Medulla oblongata (tissue), 1 donor: ENCODE measurements at regions not wholly inside any gene's neighbourhood (a gene's known extent, or its start where the extent isn't known, plus 50 kb on each side); places are given as distances from the start of the nearest gene placed in this dataset.

Experiments
- DNase-seq: peaks from one replicate; pipeline ENCODE4 v3.0.0-alpha.2; 2015; ENCODE audit errors: extremely low spot score

DNA sequence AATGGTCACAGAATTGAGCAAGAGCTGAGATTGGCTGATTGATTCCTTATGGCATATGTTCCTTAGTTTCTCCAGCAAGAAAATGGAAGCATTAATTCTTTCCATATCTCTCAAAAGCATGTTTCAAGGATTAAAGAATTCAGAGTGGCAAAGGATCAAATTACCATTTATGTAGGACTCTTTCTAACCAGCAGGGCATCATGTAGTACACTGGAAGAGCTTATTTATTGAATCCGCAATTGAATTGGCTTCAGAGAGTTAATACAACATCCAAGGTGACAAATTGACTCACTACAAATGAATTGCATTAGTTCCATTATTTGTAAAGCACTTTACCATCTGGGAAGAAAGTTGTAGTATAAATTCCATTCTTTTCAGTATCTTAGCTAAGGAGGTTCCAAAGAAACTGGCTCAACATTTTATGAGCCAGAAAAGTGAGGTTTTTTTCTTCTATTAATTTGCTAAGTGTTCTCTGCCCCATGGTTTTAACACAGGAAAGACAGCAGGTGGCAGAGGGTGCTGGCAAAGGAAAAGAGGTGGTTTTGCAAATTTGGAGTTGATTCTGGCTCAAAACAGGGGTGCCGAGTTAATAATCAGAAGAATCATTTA, 409.9 kb downstream of the MTX2 start:
- no peak for DNase-seq

DNA sequence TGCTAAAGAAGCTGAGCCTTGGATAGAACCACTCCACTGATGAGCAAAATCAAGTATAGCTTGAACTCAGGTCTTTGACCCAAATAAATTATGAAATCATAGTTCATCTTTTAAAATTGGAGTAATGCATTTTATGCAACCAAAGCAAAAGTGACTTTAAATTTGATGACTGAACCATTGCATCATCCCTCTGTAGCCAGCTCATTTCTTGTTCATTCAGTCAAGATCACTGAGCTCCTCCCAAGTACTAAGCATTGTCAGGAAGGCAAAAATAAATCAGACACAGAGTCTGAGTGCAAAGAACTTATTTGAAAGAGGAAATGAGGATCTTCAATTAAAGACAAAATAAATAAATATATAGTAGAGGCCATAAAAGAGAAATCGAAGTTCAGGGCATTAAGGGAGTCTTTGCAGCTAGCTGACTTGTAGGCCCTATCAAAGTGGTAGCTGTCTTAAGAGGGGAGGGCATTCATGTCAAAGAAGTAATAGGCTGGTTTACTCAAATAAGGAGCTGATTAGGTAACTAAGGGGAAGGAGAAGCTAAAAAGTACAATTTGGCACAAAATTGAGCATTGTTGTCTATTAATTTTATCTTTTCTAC, 411.8 kb downstream of the MTX2 start:
- no peak for DNase-seq

DNA sequence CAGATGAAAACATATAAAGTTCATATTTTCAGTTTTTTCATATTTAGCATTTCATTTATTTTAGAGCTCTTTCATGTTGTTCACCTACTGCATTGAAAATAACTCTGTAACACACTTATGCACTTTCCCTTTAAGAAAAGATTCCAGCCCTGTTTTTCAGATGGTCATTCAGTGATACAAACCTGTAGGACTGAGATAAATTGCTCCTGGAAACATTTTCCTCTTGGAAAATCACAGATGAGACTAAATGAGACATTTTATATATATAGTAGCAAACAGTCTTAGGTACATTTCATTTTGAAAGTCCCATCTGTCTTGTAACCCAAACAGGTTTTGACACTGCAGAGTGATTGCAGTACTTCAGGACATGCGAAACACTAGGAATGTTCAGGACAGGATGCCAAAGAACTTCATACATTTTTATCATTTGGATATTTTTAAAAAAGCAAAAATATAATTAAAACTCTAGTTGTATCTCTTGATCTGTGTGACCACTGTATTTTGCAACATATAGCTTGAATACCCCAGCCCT, 412.4 kb downstream of the MTX2 start:
- DNase-seq = no peak

DNA sequence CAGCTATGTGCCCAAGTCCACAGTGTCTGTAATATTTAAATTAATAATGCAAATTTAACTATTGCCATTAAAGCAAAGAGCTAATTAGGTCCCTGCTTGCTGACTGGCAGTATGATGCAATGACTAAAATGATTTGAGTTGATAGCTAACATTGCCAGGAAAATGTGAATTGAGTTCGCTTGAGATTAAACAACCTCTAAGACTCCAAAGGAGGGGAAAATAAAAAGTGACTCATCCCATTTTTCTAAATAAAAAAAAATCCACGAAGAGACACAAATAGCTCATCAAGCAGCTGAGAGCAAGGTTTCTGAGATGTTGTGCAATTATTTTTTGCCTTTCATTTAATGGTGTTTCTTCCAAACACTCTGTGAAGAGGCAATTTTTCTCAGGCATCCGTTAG, 413.0 kb downstream of the MTX2 start:
- DNase-seq = no peak

DNA sequence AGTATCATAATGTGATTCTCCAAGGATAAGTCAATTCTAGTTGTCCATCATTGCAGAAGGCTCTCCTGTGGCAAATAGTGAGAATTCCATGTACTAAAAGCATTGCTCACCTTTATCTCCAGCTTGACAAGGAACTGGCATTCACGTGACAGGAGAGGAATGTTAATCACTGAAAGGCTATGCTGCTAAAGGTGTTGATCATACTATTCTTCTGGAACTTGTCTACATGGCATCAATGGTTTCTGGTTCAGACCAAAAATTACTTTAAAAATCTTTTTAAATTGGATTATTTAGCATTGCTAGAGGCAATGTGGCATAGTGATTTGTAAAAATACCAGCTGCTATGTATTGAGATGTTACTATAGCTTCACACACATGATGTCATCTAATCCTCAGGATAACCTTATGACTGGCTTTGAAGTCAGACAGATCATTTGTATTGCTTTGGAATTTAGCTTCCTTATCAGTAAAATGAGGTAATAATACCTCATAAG, 414.4 kb downstream of the MTX2 start:
- no peak for DNase-seq

DNA sequence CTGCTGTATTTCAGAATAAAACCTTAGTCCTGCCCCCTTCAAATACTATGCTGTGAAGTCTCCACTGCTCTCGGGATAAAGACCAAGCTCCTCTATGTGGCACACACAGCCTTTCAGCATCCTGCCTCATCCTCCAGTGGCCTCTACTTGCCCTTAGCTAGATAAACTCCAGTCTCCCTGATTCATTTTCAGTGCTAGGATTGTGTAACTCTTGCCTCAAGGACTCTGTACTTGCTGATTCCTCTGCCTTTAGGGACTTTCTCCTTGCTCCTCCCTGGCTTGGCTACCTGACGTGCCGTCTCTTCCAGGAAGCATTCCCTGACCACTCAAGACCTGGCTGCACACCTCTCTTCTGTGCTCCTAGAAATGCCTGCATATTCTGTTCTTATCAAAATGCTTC, 416.7 kb downstream of the MTX2 start:
- no peak for DNase-seq

DNA sequence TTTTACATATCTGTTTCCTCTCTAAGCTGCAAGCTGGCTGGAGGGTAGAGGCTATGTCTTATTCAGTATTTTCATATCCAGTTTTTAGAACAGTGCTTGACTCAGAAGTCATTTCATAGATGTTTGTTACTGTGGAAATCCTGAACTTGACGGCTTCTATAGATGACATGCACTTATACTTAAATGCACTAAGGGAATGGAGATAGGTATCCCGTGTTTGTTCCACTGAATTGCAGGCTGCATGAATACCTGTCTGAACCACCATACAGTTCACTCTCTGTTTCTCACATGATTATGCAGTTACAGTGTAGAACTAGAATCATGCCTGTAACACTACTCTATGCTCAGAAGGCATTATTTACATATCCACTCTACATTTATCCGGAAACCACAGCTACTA, 417.1 kb downstream of the MTX2 start:
- DNase-seq = no peak

DNA sequence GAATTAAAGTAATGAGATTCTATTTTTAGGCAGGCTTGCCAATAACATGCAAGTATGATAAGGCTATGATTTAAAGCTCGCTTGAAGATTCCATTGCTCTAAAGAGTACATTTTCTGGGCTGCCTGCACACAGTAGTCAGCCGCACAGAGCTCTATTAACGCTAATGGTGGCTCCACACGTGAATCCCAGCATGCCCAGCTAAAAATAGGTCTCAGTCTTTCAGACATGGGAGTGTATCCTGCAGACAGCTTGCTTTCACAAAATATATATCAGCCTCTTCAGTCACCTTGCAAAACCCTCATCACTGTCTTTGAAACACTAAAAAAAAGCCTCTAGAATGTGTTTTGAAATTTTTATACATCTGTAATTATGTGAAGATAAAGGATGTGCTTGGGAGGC, 418.1 kb downstream of the MTX2 start:
- no peak for DNase-seq

DNA sequence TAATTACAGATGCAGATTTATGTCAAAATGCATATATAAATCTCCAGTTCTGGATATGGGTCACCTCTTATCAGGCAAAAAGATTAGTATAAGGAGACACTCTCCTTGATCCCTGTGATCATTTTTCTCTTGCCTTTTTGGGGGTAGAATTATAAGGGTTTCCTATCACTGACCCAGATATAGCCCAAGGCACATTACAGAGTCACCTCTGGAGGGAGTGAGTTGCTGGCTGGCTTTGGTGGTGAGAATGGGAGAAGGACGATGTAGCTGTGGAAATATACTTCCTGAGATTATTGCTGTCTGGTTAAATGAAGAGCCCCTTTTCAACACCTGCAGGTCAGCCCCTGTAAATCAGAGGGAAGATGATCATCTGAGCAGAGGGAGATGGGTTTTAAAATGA, 418.7 kb downstream of the MTX2 start:
- no peak for DNase-seq

DNA sequence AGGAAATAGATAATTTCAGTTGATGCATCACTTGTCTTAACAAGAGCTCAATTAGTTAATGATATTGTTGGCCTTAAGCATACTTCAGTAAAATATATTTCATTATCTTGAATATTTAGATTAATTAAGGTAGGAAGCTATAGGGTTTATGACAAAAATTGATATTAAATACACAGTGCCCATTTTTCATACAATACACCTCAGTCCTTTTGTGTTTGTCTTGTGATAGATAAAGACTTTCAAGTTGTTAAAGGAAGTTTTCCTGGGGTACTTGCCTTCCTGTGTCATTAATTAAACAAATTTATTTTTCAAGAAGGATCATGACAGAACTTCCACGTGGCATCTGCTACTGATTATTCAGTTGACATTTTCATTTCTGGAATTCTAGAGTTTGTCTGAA, 420.5 kb downstream of the MTX2 start:
- no peak for DNase-seq

DNA sequence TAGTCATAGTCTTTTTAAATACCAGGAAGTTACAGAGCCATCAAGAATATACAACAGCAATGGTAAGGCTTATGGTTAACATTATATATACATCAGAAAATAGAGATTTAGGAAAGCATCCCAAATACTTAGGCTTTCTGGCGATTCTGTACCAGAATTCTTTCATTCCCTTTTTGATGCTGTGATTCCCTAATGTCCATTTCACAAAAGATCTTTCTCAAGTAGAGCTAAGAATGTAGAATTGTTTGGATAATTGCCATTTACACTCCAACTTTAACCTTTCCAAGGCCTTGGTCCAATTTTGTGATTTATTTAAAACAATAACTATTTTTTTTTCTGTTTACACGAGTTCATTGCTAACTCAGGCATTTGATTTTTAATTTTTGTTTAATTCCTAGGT, 422.2 kb downstream of the MTX2 start:
- no peak for DNase-seq

DNA sequence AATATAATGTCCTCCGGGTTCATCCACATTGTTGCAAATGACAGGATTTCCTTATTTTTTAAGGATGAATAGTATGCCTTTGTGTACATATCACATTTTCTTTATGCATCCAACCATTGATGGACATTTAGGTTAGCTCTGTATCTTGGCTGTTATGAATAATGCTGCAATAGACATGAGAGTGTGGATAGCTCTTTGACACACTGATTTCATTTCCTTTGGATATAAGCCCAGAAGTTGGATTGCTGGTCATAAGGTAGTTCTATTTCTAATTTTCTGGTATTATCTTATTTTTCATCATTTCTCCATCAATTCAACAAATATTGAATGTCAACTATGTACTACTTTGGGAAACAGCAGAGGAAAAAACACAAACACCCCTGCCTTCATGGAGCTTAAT, 423.3 kb downstream of the MTX2 start:
- DNase-seq = no peak

DNA sequence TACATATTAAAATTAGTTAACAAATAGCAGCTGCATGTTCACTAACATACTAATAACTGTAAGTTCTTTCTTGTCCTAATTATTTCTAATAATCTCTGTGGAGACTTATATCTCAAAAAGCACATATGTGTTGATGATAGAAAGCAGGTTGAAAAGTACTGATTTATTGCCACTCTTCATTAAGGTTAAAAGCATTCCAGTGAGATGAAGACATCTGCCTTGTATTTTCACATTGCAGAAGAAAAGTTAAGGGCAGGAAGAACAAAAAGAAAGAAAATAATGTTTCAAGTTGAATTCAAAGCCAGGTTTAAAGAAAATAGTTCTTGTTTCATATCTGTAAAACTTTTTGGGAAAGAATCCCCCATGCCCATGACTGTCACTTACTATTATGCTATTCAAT, 429.9 kb downstream of the MTX2 start:
- no peak for DNase-seq

DNA sequence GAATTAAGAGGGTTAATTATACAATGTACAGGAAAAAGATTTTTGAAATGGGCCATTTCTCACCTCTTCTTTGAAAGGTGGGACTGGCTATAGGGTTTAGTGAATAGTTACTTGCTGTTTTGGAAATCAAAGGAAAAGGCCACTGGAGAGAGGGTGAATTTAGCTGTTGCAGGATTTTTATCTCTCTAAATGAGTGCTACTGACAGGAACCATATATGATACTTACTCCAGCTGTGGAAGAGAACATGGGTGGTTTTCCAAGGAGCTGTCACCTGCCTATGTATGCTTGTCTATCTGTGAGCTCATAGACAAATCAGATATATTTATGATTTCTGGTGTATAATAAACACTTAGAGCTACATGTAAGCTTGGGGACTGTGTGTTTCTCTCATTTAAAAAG, 430.4 kb downstream of the MTX2 start:
- no peak for DNase-seq

DNA sequence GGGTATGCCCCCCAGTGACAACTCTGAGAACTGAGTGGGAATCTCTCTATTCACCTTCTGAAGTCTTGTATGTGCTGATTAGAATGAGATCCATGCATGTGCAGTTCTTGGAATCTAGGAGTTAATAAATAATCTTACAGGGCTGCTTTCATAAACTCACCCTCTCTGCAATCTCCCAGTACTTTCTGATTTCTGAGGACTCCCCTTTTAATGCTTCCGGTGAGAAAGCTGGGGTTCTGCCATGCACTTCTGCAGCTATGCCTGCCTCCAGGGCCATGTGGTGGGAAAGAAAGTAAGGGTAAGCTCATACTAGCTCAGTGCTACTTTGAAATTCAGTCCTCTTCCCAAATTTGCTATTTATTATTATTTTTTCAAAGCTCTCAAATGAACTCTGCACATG, 432.9 kb downstream of the MTX2 start:
- no peak for DNase-seq

DNA sequence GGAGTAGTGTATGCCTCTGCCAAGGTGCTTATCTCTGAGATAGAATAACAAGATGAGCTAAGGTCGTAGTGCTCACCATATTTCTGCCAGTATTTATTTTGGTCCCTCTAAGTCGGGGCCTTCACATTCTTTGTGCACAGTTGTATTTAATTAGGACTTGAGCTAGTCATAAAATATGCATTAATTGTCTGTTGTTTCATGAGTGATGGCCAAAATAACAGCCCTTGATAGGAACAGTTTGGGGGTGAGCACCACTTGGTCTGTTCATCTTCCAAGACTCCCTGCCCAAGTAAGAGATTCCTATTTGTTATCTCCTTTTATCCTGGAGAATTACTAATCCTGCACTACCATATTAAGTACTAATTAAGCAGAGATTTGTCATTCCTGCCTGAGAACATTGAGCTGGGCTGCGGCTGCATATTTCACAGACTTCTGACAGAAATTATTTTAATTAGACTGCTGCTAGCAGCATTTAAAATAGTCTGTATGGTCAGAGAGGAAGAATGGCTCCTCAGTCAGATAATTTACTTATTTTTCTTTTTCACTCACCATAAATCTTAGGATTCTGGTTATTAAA, 435.1 kb downstream of the MTX2 start:
- DNase-seq = no peak

DNA sequence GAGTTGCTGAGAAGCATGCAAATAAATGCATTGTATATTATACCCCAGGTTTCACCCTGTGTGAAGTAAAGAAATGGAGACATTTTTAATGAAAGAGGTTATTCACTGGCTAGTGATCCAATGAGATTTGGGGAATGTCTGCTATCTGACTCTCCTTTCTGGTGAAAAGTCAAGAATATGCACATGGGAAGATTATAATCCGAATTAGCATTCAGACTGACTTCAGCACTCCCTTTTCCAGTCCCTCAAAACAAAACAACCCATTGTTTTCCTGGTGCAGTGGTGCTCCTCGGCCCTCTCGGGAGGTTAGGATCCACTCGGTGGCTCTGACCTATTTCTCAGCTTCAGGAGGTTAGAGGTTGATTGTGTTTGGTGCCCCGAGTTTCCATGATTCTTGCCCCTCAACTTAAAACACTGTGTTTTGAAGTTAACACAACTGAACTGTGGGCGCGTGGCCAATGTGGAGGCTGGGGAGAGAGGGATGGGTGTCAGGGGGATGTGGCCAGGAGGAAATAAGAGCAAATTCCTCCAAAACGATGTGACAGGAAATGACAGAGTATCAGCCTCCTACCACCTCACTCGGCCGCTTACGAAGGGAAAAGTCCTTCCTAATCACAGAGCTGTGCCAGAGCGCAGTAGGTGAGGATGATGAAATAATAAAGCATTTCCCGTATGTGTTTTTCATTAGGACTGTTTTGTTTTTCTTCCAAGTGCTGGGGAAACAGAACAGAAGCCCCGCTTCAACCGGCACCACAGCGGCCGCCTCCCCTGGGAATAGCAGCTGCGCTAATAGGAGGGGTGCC, 440.1 kb downstream of the MTX2 start:
- peak; percentile 10 for DNase-seq

DNA sequence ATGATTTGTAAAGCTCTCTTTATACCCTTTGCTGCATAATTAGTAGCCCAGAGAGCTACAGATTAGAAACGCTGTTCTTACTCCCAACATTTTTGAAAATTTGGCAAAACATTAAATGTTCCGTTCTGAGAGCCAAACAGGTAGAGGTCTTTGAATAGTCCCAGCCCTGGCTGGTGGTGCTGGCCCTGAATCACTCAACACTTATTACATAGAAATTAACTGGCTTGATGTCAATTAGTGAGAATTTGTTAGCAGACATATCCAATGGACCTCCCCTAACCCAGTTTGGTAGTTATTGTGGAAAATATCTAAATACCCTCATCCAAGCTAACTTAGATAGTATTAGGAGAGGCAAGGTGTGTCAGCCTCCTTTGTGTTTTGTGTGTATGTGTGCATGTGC, 440.7 kb downstream of the MTX2 start:
- no peak for DNase-seq

DNA sequence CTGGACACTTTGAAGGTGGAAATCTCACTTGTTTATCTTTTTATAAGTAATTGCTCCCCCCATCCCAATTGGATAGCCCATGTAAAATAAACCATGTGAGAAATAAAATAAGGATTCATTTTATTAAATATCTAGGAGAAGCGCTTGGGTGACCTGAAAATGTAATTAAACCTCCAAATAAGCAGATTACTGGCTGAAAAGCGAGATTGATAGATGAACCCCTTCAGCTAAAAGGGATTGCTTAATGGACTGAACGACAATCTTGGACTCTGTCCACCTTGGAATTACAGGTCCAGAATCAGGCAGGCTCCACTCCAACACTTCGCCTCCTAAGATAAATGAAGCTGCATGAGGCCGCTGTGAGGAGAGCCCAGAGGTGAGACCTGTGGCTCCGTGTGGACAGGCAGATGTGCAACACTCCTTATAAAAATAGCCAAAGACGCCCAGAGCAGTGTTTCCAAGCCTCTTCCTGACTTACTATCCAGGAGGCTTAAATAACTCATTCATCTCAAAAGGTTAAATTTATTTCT, 441.5 kb downstream of the MTX2 start:
- peak; percentile 4 for DNase-seq

DNA sequence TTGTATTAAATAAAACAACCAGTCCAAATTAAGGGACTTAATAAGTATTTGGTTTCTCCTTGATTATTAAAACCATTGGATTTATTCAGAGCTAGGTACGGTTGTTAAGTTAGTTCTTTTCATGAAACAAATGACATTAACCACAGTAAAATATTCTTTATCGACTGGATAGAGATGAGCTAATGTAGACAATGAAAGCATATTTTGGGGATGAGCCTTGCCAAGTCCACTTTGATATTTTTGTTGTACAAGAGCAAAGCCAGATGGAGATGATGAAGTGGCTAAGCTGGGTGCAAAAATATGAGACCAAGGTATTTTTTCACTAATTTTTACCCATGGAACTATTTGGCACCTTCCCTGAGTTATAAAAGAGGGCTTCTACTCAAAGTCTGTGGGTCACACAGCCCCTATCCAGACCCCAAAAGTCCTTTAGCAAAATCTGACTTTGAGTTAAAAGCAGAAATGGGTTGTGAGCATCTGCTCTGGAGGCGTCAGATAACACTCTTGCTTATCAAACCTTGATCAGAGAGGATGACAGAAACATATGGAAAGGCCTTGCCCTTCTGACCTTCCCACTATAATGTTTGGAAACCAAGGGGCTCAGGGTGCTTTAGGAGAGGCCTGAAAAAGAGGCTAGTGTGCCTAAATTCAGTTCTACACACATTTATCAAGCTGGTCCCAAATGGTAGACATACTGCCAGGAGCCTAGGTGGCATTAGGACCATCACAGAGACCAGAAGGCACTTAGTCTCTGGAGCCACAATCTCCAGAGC, 456.8 kb downstream of the MTX2 start:
- no peak for DNase-seq

DNA sequence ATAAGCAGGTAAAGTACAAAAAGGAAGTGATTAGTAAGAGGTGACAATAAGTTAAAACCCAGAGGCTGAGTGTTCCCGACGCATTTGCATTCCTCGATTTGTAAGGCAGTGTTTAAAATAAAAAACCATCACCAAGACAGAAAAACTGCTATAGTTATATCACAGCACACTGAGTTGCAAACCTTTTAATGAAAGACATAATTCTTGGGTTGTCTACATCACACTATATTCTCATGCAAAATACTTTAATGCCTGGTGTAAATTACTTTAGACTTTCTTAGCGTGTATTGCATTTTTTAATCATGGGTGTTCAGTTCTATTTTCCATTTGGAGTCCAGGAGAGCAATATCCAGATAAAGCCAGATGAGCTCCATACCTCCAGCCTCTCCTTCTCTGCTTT, 458.5 kb downstream of the MTX2 start:
- DNase-seq = no peak
